GM21723 (cell line): ENCODE measurements at regions not wholly inside any gene's neighbourhood (a gene's known extent, or its start where the extent isn't known, plus 50 kb on each side); places are given as distances from the start of the nearest gene placed in this dataset.
"Not testable (repeated sequence)": the region's sequence is repeated elsewhere in the genome, so short reads cannot be mapped to it uniquely, and the experiment has no call there.

Experiments used
- ATAC-seq: cut with Tn5 transposase; IDR thresholded peaks from one replicate; pipeline ENCODE4 v1.9.1; 2021; ENCODE audit warnings: mild to moderate bottlenecking, moderate library complexity; ENCODE audit not compliant: unreplicated experiment

DNA sequence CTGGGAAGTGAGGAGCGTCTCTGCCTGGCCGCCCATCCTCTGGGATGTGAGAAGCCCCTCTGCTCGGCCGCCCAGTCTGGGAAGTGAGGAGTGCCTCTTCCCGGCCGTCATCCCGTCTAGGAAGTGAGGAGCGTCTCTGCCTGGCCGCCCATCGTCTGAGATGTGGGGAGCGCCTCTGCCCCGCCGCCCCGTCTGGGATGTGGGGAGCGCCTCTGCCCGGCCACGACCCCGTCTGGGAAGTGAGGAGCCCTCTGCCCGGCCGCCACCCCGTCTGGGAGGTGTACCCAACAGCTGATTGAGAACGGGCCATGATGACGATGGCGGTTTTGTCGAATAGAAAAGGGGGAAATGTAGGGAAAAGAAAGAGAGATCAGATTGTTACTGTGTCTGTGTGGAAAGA lies 173.9 kb upstream of the PRSS1 start:
- not testable (repeated sequence) for ATAC-seq

DNA sequence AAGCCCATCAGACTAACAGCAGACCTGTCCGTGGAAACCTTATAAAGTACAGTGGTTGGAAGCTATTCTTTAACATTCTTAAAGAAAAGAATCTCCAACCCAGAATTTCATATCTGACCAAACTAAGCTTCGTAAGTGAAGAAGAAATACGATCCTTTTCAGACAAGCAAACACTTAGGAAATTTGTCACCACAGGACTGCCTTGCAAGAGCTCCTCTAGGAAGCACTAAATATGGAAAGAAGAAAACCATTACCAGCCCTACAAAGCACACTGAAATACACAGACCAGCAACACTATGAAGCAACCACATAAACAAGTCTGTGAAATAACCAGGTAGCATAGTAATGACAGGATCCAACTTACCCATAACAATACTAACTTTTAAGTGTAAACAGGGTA lies 177.7 kb upstream of the PRSS1 start:
- no peak for ATAC-seq

DNA sequence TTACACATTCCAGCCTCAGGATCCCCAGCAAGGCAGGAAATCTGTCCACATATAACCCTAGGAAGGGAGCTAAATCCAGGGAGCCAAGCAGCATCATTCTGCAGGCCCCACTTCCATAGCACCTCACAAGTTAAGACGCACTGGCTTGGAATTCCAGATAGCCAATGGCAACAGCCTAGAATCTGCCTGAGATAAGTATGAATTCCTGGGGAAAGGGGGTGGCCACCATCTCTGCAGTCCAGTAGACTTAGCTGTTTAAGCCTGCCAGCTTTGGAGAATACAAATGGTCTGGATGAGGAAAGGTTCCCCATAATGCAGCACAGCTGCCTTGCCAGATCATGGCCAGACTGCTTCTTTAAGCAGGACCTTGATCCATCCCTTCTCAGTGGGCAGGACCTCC lies 179.4 kb upstream of the PRSS1 start:
- no peak for ATAC-seq

DNA sequence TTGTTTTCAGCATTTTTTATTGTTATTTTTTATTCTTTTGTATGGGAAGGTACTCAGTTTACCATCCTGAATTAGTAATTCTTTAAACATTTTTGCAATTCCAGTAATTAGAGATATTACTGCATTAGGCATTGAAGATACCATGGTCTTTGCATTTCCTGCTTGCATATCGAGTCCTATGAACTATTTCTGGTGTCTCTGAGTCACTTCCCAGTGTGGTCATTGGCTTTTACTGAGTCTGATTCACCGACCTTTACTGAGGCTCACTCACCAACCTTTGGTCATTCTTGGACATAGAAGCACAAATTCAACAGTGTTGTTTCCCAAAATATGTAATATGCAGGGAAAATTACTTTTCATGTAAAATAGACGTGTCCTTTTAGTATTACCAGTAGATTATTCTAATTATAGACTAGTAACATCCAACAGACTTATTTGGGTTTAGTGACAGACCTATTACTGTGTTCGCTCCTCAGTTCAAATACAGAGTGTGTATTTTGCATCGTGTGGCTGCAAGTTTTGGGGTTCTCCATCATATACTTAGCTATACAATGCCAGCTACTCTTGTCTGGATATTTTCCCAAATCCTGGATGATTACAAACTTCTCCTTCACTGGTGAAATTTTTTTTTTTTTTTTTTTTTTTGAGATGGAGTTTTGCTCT lies 180.7 kb upstream of the PRSS1 start:
- ATAC-seq, result no peak

DNA sequence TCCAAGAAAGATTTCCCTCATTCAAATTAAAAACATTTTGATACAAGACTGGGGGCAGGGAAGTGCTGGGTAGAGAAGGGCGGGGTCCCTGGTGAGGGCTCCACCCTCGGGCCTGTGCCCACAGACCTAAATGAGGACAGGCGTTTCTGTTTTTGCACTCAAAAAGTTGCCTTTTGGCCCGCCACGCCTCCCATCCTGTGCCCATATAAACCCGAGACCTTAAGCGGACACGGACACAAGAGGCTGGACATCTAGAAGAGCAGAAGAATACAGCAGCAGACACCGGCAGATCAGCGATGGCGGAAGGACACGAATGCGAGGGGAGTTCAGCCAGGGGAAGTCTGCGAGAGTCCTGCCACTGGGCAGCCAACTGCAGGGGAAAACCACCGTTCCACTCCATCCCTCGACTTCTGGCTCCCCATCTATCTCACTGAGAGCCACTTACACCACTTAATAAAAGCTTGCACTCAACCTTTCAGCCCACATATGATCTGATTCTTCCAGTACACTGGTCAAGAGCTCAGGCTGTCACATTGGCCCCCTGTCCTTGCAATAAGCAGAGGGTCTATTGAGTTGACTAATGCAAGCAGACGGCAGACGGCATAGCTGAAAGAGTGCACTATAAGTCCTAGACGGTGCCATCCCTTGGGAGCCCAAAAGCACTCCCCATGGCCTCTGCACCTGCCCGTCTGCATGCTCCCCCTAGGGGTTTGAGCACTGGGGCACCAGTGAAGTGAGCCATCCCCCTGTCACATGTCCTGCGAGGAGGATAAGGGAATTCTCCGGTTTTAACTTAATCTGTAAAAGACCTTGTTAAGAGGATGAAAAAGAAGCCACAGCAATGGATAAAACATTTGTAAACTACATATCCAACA lies 181.8 kb upstream of the PRSS1 start:
- no peak for ATAC-seq

DNA sequence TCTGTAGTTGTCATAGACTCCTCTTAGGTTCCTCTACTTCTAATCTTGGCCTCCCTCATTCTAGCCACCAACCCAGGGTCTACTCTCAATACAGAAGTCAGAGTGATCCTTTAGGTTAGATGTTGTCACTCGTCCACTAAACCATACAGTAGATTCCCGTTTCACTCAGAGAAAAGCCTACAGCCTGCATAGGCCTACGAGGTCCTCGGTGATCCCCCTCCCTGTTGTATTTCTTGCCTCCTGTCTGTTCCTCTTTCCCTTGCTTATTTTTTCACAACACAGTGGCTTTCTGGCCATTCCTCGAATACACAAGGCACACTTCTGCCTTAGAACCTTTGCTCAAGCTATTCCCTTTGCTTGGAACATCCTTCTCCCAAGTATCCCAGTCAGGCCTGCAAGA lies 183.0 kb upstream of the PRSS1 start:
- ATAC-seq, result no peak

DNA sequence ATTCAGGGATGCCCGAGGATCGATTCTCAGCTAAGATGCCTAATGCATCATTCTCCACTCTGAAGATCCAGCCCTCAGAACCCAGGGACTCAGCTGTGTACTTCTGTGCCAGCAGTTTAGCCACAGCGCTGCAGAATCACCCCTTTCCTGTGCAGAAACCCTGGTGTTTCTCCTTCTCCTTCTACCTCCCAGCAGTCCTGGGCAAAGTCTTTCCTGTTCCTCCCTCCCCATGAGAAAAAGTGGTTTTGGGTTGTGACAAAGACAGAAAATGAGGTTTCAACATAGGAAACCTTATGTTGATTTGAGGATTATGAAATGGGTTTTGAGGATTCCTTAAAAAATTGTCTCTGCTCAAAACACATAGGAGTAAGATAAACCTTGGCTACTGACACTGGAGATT lies 185.1 kb upstream of the PRSS1 start:
- ATAC-seq, result not testable (repeated sequence)

DNA sequence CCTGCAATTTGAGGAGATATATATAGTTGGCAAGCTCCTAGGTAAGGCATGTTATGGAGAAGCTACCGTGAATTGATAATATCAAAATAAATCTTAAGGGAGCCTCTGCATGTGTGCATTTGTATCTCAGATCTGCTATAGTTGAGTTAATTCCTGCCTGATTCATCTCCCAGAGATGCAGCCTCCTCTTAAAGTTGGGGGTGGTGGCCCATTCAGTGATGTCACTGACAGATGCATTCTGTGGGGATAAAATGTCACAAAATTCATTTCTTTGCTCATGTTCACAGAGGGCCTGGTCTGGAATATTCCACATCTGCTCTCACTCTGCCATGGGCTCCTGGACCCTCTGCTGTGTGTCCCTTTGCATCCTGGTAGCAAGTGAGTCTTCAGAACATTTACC lies 185.8 kb upstream of the PRSS1 start:
- ATAC-seq, result no peak

DNA sequence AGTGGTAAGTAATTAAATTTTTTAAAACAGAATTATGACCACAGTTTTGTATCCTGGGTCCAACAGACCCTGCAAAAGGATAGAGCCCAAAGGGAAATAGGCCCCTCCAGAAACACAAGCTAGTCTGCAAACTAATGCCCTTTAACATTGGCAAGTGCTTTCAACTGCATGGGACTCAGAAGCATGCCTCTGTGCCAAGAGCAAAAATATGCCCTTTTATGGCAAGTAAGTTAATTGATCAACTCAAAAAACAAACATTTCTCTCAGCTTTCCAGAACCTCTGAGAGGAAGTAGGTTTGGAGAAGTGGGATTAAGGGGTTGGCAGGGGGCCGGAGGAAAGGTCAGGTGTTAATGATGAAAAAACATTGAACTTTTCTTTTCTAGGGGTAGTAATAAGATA lies 186.6 kb upstream of the PRSS1 start:
- ATAC-seq, result no peak

DNA sequence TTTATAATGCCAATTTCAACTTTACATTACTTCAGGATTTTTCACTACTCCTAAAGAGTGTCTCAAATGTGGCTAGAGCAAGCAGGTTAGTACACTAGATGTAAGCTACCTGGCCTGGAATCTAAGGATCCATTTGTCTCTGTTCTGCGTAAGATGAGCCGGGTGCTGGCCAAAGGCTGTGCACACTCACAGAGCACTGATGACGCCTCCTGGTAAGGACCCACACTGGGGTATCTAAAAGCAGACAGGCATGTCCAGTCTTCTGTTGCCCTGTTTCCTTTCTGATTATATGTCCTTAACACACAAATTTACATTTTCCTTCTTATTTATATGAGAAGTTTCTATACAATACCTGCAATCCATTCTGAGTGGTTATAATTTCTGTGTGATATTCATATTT lies 187.9 kb upstream of the PRSS1 start:
- not testable (repeated sequence) for ATAC-seq

DNA sequence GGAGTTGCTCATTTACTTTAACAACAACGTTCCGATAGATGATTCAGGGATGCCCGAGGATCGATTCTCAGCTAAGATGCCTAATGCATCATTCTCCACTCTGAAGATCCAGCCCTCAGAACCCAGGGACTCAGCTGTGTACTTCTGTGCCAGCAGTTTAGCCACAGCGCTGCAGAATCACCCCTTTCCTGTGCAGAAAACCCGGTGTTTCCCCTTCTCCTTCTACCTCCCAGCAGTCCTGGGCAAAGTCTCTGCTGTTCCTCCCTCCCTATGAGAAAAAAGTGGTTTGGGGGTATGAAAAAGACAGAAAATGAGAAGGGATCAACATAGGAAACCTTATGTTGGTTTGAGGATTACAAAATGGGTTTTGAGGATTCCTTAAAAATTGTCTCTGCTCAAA lies 188.5 kb upstream of the PRSS1 start:
- not testable (repeated sequence) for ATAC-seq

DNA sequence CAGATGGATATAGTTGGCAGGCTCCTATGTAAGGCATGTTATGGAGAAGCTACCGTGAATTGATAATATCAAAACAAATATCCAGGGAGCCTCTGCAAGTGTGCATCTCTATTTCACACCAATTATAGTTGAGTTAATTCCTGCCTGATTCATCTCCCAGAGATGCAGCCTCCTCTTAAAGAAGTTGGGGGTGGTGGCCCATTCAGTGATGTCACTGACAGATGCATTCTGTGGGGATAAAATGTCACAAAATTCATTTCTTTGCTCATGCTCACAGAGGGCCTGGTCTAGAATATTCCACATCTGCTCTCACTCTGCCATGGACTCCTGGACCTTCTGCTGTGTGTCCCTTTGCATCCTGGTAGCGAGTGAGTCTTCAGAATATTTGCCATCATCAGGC lies 189.1 kb upstream of the PRSS1 start:
- no peak for ATAC-seq

DNA sequence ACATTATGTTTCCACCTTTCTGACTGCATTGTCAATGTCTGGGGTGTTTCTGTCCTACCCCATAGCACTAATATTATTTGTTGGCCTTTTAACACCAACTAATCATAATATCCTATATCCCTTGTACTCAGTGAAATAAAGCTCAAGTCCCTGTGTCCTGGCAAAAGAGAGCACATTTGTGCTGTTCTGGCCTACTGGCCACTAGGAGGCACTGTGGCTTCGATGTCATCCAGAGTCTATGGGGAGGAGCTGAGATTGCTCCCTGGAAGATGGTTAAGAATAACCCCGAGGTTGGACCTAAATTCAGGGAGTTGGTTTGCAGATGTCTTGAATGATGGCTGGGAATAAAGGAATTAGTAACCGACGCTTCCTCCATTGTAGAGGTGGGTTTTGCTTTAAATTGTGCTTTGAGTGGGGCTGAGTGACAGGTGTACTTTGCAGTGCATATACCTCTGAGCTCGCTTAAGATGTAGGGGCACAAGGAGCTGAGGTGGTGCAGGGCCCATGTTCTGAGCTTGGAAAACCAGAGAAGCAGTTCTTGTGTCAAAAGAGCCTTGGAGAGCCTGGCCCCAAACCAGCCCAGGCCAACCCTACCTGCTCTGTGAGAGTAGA lies 191.2 kb upstream of the PRSS1 start:
- ATAC-seq, result peak; percentile 93

DNA sequence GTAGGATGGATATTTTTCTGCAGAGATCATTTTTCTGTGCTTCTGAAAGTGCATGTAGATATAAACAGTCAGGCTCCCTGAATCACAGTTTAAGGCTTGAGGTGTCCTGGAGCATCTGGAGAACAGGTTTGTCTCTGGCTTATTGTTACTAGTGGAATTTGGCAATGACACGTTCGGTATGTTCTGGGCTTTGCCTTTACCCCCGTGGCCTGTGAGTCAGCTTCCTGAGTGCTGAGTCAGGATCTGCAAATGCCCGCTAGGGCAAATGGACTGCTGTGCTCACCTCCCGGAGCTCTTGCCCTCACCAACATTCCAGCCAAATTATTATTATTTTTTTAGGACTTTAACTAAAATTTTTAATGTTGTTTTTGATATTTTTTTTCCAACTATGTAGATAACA lies 192.5 kb upstream of the PRSS1 start:
- no peak for ATAC-seq

DNA sequence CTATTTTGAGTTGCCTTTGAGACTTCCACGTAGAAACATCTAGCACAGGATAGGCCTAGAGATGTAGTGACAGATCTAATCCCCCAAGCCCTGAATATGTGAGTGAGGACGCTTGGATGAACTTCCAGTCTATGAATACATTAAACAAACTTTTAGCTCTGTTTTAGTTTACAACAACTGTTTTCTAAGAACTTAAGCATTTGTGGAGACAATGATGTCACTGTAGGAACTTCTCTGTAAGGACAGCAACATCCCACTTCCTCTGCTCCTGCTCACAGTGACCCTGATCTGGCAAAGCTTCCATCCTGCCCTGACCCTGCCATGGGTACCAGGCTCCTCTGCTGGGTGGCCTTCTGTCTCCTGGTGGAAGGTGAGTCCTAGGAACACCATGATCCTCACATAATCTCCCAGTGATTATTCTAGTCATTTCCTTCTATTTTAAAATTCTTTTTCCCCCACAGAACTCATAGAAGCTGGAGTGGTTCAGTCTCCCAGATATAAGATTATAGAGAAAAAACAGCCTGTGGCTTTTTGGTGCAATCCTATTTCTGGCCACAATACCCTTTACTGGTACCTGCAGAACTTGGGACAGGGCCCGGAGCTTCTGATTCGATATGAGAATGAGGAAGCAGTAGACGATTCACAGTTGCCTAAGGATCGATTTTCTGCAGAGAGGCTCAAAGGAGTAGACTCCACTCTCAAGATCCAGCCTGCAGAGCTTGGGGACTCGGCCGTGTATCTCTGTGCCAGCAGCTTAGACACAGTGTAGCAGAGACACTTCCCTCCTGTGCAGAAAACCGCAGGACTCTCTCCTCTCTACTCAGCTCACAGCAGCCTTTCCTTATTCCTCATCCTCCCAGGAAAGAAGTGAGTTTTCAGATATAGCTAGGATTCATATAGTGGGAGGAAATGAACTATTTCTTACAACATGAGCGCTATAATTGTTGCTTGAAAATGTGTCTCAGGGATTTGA lies 194.4 kb upstream of the PRSS1 start:
- no peak for ATAC-seq

DNA sequence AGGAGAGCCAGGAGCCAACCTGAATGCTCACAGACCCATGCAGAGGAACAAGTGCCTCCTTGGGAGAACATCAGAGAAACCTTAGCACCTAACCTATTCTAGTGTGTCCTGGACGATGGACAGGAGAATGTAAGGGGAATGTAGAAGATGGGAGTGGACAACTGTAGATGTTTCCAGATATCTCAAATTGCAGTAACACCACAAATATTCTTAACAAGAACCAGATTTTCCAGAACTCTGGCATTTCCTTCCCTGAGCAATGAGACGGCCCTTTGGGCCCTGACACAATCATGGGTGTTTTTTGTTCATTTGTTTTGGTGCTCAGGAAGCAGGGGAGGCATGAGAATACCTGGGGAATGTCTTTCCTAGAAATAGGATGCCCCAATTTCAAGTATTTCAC lies 196.1 kb upstream of the PRSS1 start:
- no peak for ATAC-seq

DNA sequence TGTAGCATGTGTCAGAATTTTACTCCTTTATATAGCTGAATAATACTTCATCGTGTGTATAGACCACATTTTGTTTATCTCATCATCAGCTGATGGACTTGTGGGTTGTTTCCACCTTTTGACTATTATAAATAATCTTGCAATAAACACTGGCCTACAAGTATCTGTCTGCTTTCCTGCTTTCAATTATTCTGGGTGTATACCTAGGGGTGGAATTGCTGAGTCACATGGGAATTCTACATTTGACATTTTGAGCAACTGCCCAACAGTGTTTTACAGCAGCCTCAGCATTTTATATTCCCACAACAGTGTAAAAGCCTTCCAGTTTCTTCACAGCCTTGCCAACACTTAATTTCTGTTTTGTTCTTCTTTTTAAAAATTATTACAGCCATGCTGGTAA lies 200.3 kb upstream of the PRSS1 start:
- no peak for ATAC-seq

DNA sequence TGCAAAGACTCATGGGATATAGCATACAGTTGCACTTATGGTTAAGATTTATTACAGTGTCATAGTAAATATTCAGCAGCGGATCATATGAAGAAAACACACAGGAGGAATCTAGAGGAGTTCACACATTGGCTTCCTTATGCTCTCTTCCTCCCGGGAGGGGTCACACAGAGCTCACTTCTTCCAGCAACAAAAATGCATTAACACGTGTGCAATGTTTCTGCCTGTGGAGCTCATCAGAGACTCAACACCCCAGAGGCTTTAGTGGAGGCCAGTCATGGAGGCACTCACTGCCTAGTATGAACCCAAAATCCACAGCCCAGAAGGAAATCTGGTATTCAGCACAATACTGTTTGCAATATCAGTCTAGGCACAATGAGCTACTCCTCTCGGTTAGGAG lies 202.8 kb upstream of the PRSS1 start:
- ATAC-seq, result no peak

DNA sequence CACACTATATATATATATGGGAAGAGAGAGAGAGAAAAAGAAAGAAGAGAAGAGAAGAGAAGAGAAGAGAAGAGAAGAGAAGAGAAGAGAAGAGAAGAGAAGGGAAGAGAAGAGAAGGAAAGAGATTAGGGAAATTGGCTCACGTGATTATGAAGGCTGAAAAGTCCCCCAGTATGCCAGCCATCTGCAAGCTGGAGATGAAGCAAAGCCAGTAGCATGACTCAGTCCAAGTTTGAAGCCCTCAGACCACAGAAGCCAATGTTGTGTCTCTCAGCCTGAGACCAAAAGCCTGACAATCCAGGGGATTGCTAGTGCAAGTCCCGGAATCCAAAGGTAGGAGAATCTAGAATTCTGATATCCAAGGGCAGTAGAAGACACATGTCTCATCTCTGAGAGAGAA lies 206.3 kb upstream of the PRSS1 start:
- ATAC-seq, result no peak

DNA sequence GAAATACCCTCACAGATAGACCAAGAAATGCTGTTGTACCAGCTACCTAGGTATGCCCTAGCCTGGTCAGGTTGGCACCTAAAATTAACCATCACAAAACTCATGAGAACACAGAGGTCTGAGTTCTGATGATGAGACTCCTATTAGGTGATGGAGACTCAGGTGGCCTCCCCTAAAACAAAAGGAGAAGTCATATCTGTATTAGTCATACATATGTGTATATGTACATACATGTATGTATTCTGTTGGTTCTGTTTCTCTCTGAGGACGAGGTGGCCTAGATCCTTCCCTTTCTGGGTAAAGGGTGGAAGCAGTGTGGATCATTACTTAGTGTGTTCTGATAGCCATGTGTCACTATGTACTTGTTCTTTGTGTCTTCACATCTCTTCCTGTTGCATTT lies 207.2 kb upstream of the PRSS1 start:
- no peak for ATAC-seq

DNA sequence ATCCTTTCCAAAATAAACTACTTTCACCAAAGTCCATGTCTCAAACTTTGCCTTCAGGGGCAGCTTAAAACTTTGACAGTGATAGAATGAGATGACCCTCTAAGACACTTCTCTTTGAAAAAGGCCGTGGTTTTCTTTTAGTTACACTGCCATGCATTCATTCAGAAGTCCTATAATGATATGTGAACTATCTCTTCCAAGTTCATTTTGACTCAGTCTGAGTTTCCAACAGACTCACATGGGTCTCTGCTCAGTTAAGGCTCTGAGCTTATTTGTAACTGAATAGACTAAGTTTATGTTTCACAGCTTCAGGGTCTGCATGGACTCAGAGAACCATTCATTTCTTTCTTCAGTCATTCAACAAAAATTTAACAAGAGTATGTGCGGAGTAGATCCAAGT lies 208.9 kb upstream of the PRSS1 start:
- no peak for ATAC-seq
